Body of pancreas (tissue), 4 donors: ENCODE measurements at regions not wholly inside any gene's neighbourhood (a gene's known extent, or its start where the extent isn't known, plus 50 kb on each side); places are given as distances from the start of the nearest gene placed in this dataset.

Experiments
- POLR2A ChIP-seq, 3 donors: fragments of 450-650 bp; IDR thresholded peaks; one replicate each; pipeline ENCODE4 v1.6.1; 2016; ENCODE audit warnings: antibody characterized with exemption in 3 of 3, mild to moderate bottlenecking in 2 of 3
- TF ChIP-seq, protein P1 (sequence below), 7 experiments: fragments of 450-650 bp in 4 of 7; fragments of 200-600 bp in 3 of 7; sonication (generic) in 3 of 7; IDR thresholded peaks; one replicate each; pipeline ENCODE4 v1.5.1; 2016 to 2019; ENCODE audit warnings: antibody characterized with exemption in 7 of 7

DNA sequence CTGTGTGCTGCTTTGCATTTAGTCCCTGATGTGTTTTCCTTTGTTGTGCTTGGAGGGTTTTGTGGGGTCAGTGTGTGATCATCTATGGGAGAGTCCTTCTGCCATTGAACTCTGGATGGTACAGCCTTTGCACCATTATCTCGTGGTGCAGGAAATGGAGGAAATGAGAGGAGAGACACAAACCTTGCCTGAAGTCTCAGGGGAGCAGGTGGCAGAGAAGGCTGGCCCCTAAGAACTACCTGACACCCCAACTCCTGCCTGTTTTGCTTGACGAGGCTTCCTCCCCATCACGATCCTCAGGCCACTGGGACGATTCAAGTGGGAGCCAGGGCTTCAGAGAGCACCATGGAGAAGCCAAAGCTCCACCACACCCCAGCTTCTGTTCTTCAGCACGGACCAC lies 1316.4 kb downstream of the TBC1D22A start:
- TF ChIP-seq POLR2A (IDR thresholded peaks at IDR 0.05) = no peak
- TF ChIP-seq, protein P1, sequence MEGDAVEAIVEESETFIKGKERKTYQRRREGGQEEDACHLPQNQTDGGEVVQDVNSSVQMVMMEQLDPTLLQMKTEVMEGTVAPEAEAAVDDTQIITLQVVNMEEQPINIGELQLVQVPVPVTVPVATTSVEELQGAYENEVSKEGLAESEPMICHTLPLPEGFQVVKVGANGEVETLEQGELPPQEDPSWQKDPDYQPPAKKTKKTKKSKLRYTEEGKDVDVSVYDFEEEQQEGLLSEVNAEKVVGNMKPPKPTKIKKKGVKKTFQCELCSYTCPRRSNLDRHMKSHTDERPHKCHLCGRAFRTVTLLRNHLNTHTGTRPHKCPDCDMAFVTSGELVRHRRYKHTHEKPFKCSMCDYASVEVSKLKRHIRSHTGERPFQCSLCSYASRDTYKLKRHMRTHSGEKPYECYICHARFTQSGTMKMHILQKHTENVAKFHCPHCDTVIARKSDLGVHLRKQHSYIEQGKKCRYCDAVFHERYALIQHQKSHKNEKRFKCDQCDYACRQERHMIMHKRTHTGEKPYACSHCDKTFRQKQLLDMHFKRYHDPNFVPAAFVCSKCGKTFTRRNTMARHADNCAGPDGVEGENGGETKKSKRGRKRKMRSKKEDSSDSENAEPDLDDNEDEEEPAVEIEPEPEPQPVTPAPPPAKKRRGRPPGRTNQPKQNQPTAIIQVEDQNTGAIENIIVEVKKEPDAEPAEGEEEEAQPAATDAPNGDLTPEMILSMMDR (IDR thresholded peaks at IDR 0.05) = no peak
